ENCODE measurements at regions not wholly inside any gene's neighbourhood (a gene's known extent, or its start where the extent isn't known, plus 50 kb on each side); places are given as distances from the start of the nearest gene placed in this dataset.

GRCh38 chr5:152511120-152511519 lies 106.0 kb upstream of the NMUR2 start:
- no peak for TF ChIP-seq CTCF (IDR thresholded peaks at IDR 0.05)
- no peak for TF ChIP-seq POLR2A (IDR thresholded peaks at IDR 0.05)
